ENCODE measurements at regions not wholly inside any gene's neighbourhood (a gene's known extent, or its start where the extent isn't known, plus 50 kb on each side); places are given as distances from the start of the nearest gene placed in this dataset.

DNA sequence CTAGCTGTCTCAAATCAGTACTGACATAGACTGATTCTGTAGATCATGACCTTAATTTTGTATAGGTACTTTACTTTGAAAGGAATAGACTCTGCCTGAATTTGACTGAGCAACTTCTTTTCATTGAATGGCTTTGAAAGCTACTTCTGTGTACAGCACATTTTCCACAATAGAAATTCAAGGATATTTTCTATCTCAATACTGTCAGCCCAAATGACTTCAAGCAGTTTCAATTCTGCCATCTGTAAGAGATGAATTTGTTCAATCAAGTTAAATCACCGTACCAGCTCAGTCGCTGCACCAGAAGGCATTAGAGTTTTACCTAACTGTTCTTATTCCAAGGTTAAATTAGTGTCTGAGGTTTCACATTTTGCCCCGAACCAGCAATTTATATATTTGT is 107.0 kb upstream of the EYS start:
- no peak overlapping the region for H3K4me3 ChIP-seq (ENCODE audit: low read length)
- no peaks in the 10 kb centered on the region for H3K36me3 ChIP-seq (ENCODE audit: control insufficient read depth, insufficient read depth, low read length, severe bottlenecking)
- H3K9me3 ChIP-seq (ENCODE audit: control insufficient read depth, low read length), result no peaks in the 10 kb centered on the region
- H3K9ac ChIP-seq (ENCODE audit: low read length), result no peak overlapping the region
- H3K4me1 ChIP-seq (ENCODE audit: control insufficient read depth, insufficient read depth, low read length), result no peaks in the 10 kb centered on the region
- H3K27me3 ChIP-seq (replicated peaks; ENCODE audit: control insufficient read depth, insufficient read depth, low read length), result no peaks in the 10 kb centered on the region
- DNase-seq (ENCODE audit: low read depth), result no peak

DNA sequence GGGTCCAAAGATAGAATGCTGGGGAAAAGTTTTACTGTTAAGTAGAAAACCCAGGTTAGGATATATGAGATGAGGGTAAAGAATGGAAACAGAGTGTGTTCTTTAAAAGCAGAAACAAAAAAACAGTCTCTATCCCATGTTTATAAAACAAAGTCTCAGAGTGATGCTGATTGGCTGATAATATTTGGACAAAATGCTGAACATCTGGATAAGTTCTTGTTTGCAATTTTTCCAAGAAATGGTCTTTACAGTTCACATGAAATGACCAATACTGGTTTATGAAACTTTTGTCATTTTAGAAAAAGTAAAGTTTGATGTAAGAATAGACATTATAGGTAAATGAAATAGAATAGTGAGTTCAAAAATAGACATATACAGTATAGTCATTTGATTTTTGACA is 96.2 kb upstream of the EYS start:
- no peak for DNase-seq (ENCODE audit: low read depth)
- Histone ChIP-seq H3K9ac (ENCODE audit: low read length) (no peak overlapping the region), H3K4me1 (ENCODE audit: control insufficient read depth, insufficient read depth, low read length) (no peaks in the 10 kb centered on the region), H3K4me3 (ENCODE audit: low read length) (no peak overlapping the region), H3K9me3 (ENCODE audit: control insufficient read depth, low read length) (no peaks in the 10 kb centered on the region), H3K36me3 (ENCODE audit: control insufficient read depth, insufficient read depth, low read length, severe bottlenecking) (no peaks in the 10 kb centered on the region), H3K27me3 (replicated peaks; ENCODE audit: control insufficient read depth, insufficient read depth, low read length) (no peaks in the 10 kb centered on the region)

DNA sequence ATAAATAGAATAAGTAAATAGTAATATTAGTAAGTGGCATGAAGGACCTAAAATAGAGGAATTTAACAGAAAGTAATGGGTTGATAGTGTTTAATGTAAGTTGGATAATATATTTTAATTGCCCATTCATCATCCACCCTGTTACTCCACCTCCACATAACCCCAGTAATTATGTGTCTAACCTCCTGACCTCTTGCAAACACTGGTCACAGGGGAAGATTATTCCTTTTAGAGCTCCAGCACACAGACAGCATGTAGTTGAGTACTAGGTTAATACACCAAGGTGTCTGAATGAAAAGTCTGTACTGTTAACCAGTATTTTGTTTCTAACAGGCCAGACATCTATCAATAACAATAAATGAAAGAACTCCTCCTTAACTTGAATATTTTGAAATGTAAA is 92.4 kb upstream of the EYS start:
- Histone ChIP-seq H3K4me1 (ENCODE audit: control insufficient read depth, insufficient read depth, low read length) (no peaks in the 10 kb centered on the region), H3K9ac (ENCODE audit: low read length) (no peak overlapping the region)

DNA sequence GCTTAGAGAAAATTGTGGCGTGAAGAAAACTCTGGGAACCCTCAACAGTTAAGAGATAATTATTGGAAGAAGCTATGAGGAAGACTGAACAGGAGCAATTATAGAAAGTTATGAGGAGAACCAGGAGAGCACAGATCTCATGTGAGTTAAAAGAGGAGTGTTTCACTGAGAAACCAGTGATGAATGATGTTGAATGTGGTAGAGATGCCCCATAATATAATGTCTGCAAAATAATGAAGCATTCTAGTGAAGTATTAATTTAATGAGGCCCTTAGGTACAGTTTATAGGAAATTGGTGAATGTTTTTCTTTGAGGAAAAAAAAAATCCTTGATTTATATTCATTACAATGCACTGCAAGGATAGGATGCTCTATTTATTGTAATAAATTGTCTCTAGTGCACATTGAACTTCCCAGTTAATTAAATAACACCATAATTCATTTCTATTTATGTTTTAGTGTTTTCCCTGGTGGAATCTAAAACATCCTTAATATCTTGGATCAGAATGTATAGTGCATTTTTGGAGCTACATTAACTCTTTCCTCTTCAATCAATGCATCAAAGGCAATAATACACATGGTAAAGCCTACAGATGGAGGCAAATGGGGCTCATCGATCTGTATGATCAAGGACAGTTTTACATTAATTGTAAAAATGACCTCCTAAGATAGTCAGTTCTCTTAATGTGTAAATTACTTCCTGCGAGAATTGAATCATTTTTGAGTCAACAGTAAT is 91.4 kb upstream of the EYS start:
- H3K9ac ChIP-seq (ENCODE audit: low read length), result no peak overlapping the region
- no peak for DNase-seq (ENCODE audit: low read depth)
- H3K27me3 ChIP-seq (replicated peaks; ENCODE audit: control insufficient read depth, insufficient read depth, low read length), result no peaks in the 10 kb centered on the region
- H3K36me3 ChIP-seq (ENCODE audit: control insufficient read depth, insufficient read depth, low read length, severe bottlenecking), result no peaks in the 10 kb centered on the region
- no peaks in the 10 kb centered on the region for H3K9me3 ChIP-seq (ENCODE audit: control insufficient read depth, low read length)
- no peaks in the 10 kb centered on the region for H3K4me1 ChIP-seq (ENCODE audit: control insufficient read depth, insufficient read depth, low read length)
- no peak overlapping the region for H3K4me3 ChIP-seq (ENCODE audit: low read length)

More for the DNA sequence above, 92.4 kb upstream of the EYS start:
- Histone ChIP-seq H3K9me3 (ENCODE audit: control insufficient read depth, low read length) (no peaks in the 10 kb centered on the region), H3K27me3 (replicated peaks; ENCODE audit: control insufficient read depth, insufficient read depth, low read length) (no peaks in the 10 kb centered on the region), H3K36me3 (ENCODE audit: control insufficient read depth, insufficient read depth, low read length, severe bottlenecking) (no peaks in the 10 kb centered on the region), H3K4me3 (ENCODE audit: low read length) (no peak overlapping the region)
- no peak for DNase-seq (ENCODE audit: low read depth)

DNA sequence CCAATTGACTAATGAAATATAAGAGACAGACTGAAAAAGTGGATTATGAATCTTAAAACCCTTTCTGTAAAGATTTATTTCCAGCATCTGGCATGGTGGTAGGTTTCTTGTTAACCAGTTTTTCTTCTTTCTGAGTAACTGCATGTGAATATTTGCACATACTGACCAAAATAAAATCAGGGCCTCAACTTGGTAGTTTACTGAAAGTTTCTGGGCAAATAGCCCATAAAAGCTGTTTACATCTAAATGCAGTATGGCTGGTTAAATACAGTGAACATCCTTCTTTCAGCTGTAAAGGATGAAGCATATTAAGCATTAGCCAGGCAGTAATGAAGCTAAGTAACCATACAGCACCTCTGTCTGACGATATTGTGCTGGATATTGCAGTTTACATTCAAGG is 83.6 kb upstream of the EYS start:
- no peak overlapping the region for H3K9ac ChIP-seq (ENCODE audit: low read length)
- H3K4me3 ChIP-seq (ENCODE audit: low read length), result no peak overlapping the region
- H3K9me3 ChIP-seq (ENCODE audit: control insufficient read depth, low read length), result peaks cover 3% of the 10 kb centered on the region
- H3K27me3 ChIP-seq (replicated peaks; ENCODE audit: control insufficient read depth, insufficient read depth, low read length), result no peaks in the 10 kb centered on the region
- no peak for DNase-seq (ENCODE audit: low read depth)
- no peaks in the 10 kb centered on the region for H3K36me3 ChIP-seq (ENCODE audit: control insufficient read depth, insufficient read depth, low read length, severe bottlenecking)
- H3K4me1 ChIP-seq (ENCODE audit: control insufficient read depth, insufficient read depth, low read length), result no peaks in the 10 kb centered on the region

DNA sequence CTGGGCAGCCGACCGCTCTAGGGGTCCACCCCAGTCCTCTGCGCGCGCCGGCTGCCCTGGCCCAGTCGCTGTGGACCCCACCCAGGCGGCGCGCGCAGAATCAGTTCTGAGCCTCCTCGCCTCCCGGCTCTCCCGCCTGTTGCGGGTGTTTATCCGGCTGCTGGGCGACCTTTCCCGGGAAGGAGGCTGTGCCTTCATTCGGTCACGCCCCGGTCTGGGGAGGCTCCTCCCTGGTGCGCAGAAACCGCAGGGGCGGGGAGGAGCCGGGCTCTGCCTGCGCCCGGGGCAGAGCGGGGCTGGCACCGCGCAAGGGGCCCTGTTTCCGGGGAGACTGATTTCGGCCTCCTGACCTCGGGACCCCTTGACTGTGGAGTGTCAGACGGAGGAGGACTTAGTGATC is 80.8 kb upstream of the EYS start:
- Histone ChIP-seq H3K27me3 (replicated peaks; ENCODE audit: control insufficient read depth, insufficient read depth, low read length) (no peaks in the 10 kb centered on the region), H3K36me3 (ENCODE audit: control insufficient read depth, insufficient read depth, low read length, severe bottlenecking) (no peaks in the 10 kb centered on the region), H3K4me3 (ENCODE audit: low read length) (no peak overlapping the region), H3K9ac (ENCODE audit: low read length) (no peak overlapping the region), H3K4me1 (ENCODE audit: control insufficient read depth, insufficient read depth, low read length) (no peaks in the 10 kb centered on the region), H3K9me3 (ENCODE audit: control insufficient read depth, low read length) (peaks cover 3% of the 10 kb centered on the region)
- DNase-seq (ENCODE audit: low read depth), result no peak

DNA sequence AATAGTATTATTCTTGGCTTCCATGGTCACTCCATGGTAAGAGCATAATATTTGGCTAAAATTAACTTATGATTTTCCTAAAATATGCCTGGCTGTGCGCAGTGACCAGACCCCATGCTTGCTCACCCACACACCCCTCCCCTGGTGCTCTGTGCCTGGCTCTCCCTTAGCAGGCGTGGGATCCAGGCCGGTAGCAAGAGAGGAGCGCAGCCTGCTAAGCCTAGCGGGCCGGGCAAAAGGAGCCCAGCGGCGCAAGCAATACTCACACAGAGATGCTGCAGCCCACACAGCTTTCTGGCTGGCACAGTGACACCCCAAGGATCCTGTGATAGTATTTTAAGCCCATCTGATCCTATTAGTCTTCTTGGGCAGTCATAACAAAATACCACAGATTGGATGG is 79.8 kb upstream of the EYS start:
- H3K4me3 ChIP-seq (ENCODE audit: low read length), result no peak overlapping the region
- DNase-seq (ENCODE audit: low read depth), result no peak
- H3K4me1 ChIP-seq (ENCODE audit: control insufficient read depth, insufficient read depth, low read length), result no peaks in the 10 kb centered on the region
- H3K36me3 ChIP-seq (ENCODE audit: control insufficient read depth, insufficient read depth, low read length, severe bottlenecking), result no peaks in the 10 kb centered on the region
- no peak overlapping the region for H3K9ac ChIP-seq (ENCODE audit: low read length)
- H3K27me3 ChIP-seq (replicated peaks; ENCODE audit: control insufficient read depth, insufficient read depth, low read length), result no peaks in the 10 kb centered on the region
- H3K9me3 ChIP-seq (ENCODE audit: control insufficient read depth, low read length), result peaks cover 3% of the 10 kb centered on the region

DNA sequence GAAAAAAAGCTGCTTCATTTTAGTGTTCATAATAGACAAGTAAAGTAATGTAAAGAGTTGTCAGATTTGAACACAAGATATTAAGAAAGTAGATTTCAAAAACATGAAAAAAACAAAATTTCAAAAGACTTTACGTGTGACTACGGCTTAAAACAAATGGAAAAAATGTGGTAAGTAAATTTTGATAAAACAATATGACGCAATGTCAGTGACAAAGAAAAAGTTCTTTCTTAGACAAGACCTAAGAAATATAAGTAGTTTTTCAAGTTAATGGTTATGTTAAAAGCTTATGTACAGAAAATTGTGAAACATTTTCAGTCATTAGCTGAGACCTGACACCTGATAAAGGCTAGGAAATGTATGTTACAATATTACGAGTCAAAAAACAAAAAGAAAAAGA is 73.7 kb upstream of the EYS start:
- H3K9ac ChIP-seq (ENCODE audit: low read length), result no peak overlapping the region
- no peak overlapping the region for H3K4me3 ChIP-seq (ENCODE audit: low read length)
- no peaks in the 10 kb centered on the region for H3K36me3 ChIP-seq (ENCODE audit: control insufficient read depth, insufficient read depth, low read length, severe bottlenecking)
- H3K27me3 ChIP-seq (replicated peaks; ENCODE audit: control insufficient read depth, insufficient read depth, low read length), result no peaks in the 10 kb centered on the region
- DNase-seq (ENCODE audit: low read depth), result no peak
- no peaks in the 10 kb centered on the region for H3K9me3 ChIP-seq (ENCODE audit: control insufficient read depth, low read length)
- H3K4me1 ChIP-seq (ENCODE audit: control insufficient read depth, insufficient read depth, low read length), result no peaks in the 10 kb centered on the region

DNA sequence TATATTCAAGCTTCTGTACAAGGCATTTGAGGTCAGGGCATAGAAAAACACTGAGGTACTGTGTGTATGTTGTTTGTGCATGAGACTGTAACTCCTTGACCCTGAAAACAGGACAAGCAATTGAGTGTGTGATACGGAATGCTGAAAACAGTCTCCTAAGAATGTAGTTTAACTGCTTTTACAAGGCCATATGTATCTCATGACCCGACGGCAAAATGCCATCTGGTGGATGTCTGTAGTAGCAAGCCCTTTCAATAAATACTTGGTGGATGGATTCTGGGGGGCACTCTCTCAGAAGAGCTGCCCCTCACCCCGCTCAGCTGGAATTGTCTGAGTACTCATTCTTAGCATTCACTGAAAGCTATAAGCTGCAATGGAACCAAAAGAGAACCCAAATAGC is 69.3 kb upstream of the EYS start:
- no peak for DNase-seq (ENCODE audit: low read depth)

DNA sequence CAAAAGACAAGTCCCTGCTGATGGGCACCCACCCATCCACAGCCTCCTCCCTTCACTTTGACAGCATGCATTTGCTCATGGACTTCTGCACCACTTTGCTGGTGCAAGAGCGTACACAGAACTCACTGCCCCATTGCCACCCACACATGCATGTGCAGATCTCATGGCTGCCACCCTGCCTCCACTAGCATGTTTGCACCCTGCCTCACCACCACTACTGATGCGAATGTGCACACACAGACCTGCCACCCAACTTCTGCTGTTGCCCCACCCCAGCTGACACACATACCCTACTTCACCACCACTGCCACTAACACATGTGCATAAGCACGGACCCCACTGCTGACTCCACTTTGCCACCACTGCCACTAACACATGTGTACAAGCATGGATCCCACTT is 64.9 kb upstream of the EYS start:
- Histone ChIP-seq H3K36me3 (ENCODE audit: control insufficient read depth, insufficient read depth, low read length, severe bottlenecking) (no peaks in the 10 kb centered on the region), H3K27me3 (replicated peaks; ENCODE audit: control insufficient read depth, insufficient read depth, low read length) (no peaks in the 10 kb centered on the region), H3K4me1 (ENCODE audit: control insufficient read depth, insufficient read depth, low read length) (no peaks in the 10 kb centered on the region), H3K9ac (ENCODE audit: low read length) (no peak overlapping the region), H3K4me3 (ENCODE audit: low read length) (no peak overlapping the region), H3K9me3 (ENCODE audit: control insufficient read depth, low read length) (no peaks in the 10 kb centered on the region)
- no peak for DNase-seq (ENCODE audit: low read depth)

More for the DNA sequence above, 69.3 kb upstream of the EYS start:
- no peaks in the 10 kb centered on the region for H3K27me3 ChIP-seq (replicated peaks; ENCODE audit: control insufficient read depth, insufficient read depth, low read length)
- no peaks in the 10 kb centered on the region for H3K36me3 ChIP-seq (ENCODE audit: control insufficient read depth, insufficient read depth, low read length, severe bottlenecking)
- H3K9ac ChIP-seq (ENCODE audit: low read length), result no peak overlapping the region
- no peaks in the 10 kb centered on the region for H3K4me1 ChIP-seq (ENCODE audit: control insufficient read depth, insufficient read depth, low read length)
- H3K9me3 ChIP-seq (ENCODE audit: control insufficient read depth, low read length), result no peaks in the 10 kb centered on the region
- H3K4me3 ChIP-seq (ENCODE audit: low read length), result no peak overlapping the region

DNA sequence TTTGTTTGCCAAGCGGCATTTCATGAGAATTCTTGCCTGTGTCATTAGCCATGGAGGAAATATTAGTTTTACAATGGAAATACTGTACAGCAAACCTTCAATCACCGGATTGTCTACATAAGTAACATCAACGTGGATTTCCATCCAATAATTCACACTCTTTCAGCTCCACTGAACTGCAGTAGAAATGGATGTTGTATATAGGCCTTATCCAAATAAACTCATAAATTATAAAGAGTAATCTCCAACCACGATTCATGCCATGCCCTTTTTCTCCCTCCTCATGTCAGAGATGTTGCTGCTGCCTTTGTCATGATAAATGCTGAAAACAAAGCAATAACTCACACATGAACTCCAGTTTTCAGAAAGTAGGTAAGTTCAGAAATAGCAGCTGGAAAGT is 54.9 kb upstream of the EYS start:
- Histone ChIP-seq H3K9me3 (ENCODE audit: control insufficient read depth, low read length) (peaks cover 6% of the 10 kb centered on the region), H3K9ac (ENCODE audit: low read length) (no peak overlapping the region), H3K36me3 (ENCODE audit: control insufficient read depth, insufficient read depth, low read length, severe bottlenecking) (no peaks in the 10 kb centered on the region), H3K4me3 (ENCODE audit: low read length) (no peak overlapping the region), H3K4me1 (ENCODE audit: control insufficient read depth, insufficient read depth, low read length) (no peaks in the 10 kb centered on the region), H3K27me3 (replicated peaks; ENCODE audit: control insufficient read depth, insufficient read depth, low read length) (no peaks in the 10 kb centered on the region)
- DNase-seq (ENCODE audit: low read depth), result no peak

DNA sequence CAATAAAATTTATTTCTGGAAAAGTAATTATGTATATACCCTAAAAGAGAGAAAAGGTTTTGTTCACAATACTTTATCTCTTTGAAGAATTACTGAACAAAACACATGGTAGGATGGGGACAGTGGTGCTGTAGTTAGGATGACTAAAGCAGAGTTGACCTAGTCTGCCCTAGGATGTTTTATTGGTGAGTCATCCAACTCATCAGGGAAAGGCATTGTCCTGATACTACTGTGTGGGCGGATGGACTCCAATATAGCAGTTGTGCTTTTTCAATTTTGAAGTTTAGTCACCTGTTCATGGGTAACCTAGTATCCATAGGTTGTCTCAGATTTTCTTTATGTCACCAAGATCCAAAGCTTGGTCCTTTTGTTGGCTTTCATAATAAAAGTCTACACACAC is 53.3 kb upstream of the EYS start:
- Histone ChIP-seq H3K36me3 (ENCODE audit: control insufficient read depth, insufficient read depth, low read length, severe bottlenecking) (no peaks in the 10 kb centered on the region), H3K4me1 (ENCODE audit: control insufficient read depth, insufficient read depth, low read length) (no peaks in the 10 kb centered on the region), H3K9me3 (ENCODE audit: control insufficient read depth, low read length) (peaks cover 3% of the 10 kb centered on the region), H3K9ac (ENCODE audit: low read length) (no peak overlapping the region), H3K4me3 (ENCODE audit: low read length) (no peak overlapping the region), H3K27me3 (replicated peaks; ENCODE audit: control insufficient read depth, insufficient read depth, low read length) (no peaks in the 10 kb centered on the region)
- DNase-seq (ENCODE audit: low read depth), result no peak
